ENCODE measurements at regions not wholly inside any gene's neighbourhood (a gene's known extent, or its start where the extent isn't known, plus 50 kb on each side); places are given as distances from the start of the nearest gene placed in this dataset.

DNA sequence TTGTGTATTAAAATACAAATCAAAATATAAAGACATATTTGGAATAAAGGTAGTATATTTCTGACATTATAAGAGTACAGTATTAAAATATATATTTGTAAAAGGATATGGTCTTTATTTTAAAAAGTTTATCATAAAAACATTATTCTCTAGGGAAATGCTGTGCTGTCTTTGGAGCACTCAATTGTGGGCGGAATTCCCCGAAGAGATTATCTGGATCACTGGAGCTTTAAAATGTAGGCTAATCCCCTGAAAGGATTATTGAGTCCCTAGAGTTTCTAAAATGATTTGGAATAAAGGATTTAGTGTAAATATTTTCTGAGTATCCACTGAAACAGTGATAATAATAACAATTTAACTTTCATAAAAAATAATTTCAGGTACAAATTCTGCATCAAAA, 1239.4 kb downstream of the TECRL start:
- no peak for TF ChIP-seq CTCF (IDR thresholded peaks at IDR 0.05)
- no peak for TF ChIP-seq POLR2A (IDR thresholded peaks at IDR 0.05)
- no peak for TF ChIP-seq EP300 (IDR thresholded peaks at IDR 0.05)

All from ovary (tissue), 3 donors.